ENCODE measurements at regions not wholly inside any gene's neighbourhood (a gene's known extent, or its start where the extent isn't known, plus 50 kb on each side); places are given as distances from the start of the nearest gene placed in this dataset.

GRCh38 chr6:3946778-3947177, 97.6 kb downstream of the FAM50B start:
- Mint-ChIP-seq H3K27me3 (ENCODE audit: insufficient read depth) (no peaks in the 10 kb centered on the region; the same call in 1 of the 2 replicates), H3K4me3 (peak overlapping the region; percentile 70)

GRCh38 chr6:3948866-3949265, 99.7 kb downstream of the FAM50B start:
- Mint-ChIP-seq H3K36me3 (ENCODE audit: low read depth) (0 out of 2 replicates have a peak, but pooled peaks cover 4% of the 10 kb centered on the region), H3K27ac (no peak overlapping the region), H3K27me3 (ENCODE audit: insufficient read depth) (peaks cover 3% of the 10 kb centered on the region), H3K4me1 (ENCODE audit: low read depth) (peaks cover 22% of the 10 kb centered on the region), H3K4me3 (no peak overlapping the region), H3K9me3 (no peaks in the 10 kb centered on the region; the same call in 1 of the 2 replicates)
- TF ChIP-seq CTCF (IDR thresholded peaks at IDR 0.05), result no peak
- no peak for DNase-seq

More at GRCh38 chr6:3946778-3947177, 97.6 kb downstream of the FAM50B start:
- Mint-ChIP-seq H3K9me3 (no peaks in the 10 kb centered on the region; the same call in 1 of the 2 replicates), H3K36me3 (ENCODE audit: low read depth) (0 out of 2 replicates have a peak, but pooled peaks cover 4% of the 10 kb centered on the region), H3K27ac (peak overlapping the region; percentile 34; the same call in 1 of the 2 replicates), H3K4me1 (ENCODE audit: low read depth) (peaks cover 22% of the 10 kb centered on the region)
- no peak for DNase-seq
- no peak; the same call in 1 of the 2 replicates for TF ChIP-seq CTCF (IDR thresholded peaks at IDR 0.05)

- Mint-ChIP-seq H3K4me3 (no peak overlapping the region), H3K9me3 (no peaks in the 10 kb centered on the region; the same call in 1 of the 2 replicates), H3K36me3 (ENCODE audit: low read depth) (0 out of 2 replicates have a peak, but pooled peaks cover 4% of the 10 kb centered on the region), H3K27ac (no peak overlapping the region), H3K4me1 (ENCODE audit: low read depth) (peaks cover 22% of the 10 kb centered on the region), H3K27me3 (ENCODE audit: insufficient read depth) (peaks cover 4% of the 10 kb centered on the region)
- TF ChIP-seq CTCF (IDR thresholded peaks at IDR 0.05), result no peak
- no peak for DNase-seq
These were observed 100.3 kb downstream of the FAM50B start for GRCh38 chr6:3949521-3949920.

GRCh38 chr6:3956054-3956453, 106.9 kb downstream of the FAM50B start:
- no peaks in the 10 kb centered on the region for H3K36me3 Mint-ChIP-seq (ENCODE audit: low read depth)
- no peak for TF ChIP-seq CTCF (IDR thresholded peaks at IDR 0.05)
- peaks cover 11% of the 10 kb centered on the region for H3K4me1 Mint-ChIP-seq (ENCODE audit: low read depth)
- no peak overlapping the region for H3K27ac Mint-ChIP-seq
- no peak overlapping the region for H3K4me3 Mint-ChIP-seq
- H3K27me3 Mint-ChIP-seq (ENCODE audit: insufficient read depth), result peaks cover 4% of the 10 kb centered on the region
- DNase-seq, result no peak
- no peaks in the 10 kb centered on the region; the same call in 1 of the 2 replicates for H3K9me3 Mint-ChIP-seq

GRCh38 chr6:3957321-3957720, 108.1 kb downstream of the FAM50B start:
- Mint-ChIP-seq H3K36me3 (ENCODE audit: low read depth) (no peaks in the 10 kb centered on the region), H3K27ac (no peak overlapping the region), H3K9me3 (no peaks in the 10 kb centered on the region; the same call in 1 of the 2 replicates), H3K27me3 (ENCODE audit: insufficient read depth) (peaks cover 6% of the 10 kb centered on the region), H3K4me3 (no peak overlapping the region), H3K4me1 (ENCODE audit: low read depth) (peaks cover 22% of the 10 kb centered on the region)
- DNase-seq, result peak; percentile 6
- no peak for TF ChIP-seq CTCF (IDR thresholded peaks at IDR 0.05)

Data from HFFc6 (cell line).